GM12878 (cell line): ENCODE measurements at regions not wholly inside any gene's neighbourhood (a gene's known extent, or its start where the extent isn't known, plus 50 kb on each side); places are given as distances from the start of the nearest gene placed in this dataset.

Experiments
- ATAC-seq: fragments of 200-7000 bp; cut with Tn5 transposase; 3 replicates; pipeline ENCODE4 v1.9.1; 2020; ENCODE audit warnings: mild to moderate bottlenecking, moderate library complexity
- BruUV-seq: library from RNA; stranded (reverse); fragments of 400-500 nt; replicated peaks from 2 replicates; lab custom pipeline; 2021; lab: Mats Ljungman, UMichigan
- CTCF ChIA-PET: fragments of 300-600 bp; sonication (Branson Sonifier 250); formaldehyde crosslinking; extraction: SDS; loops from one replicate; lab custom pipeline; 2021; ENCODE audit warnings: inconsistent platforms; lab: Yijun Ruan, JAX
- POLR2A ChIA-PET: fragments of 350-600 bp; formaldehyde crosslinking; extraction: SDS; loops from one replicate; lab custom pipeline; 2021; ENCODE audit warnings: inconsistent platforms; lab: Charles Lee
- RAD21 ChIA-PET: fragments of 300-600 bp; sonication (Branson Sonifier 250); formaldehyde crosslinking; loops from one replicate; lab custom pipeline; 2023; ENCODE audit warnings: antibody characterized with exemption; ENCODE audit not compliant: unreplicated experiment; lab: Charles Lee
- SMC1A ChIA-PET: fragments of 300-600 bp; sonication (Branson Sonifier 250); formaldehyde crosslinking; loops from one replicate; lab custom pipeline; 2023; ENCODE audit not compliant: unreplicated experiment, uncharacterized antibody; lab: Charles Lee
- DNase-seq: peaks from one replicate; pipeline ENCODE4 v3.0.0-alpha.2; 2011; ENCODE audit warnings: low read depth, low spot score
- FAIRE-seq: peaks from 3 replicates; lab custom pipeline; 2011; peaks lifted over from hg19 to GRCh38; lab: Jason Lieb, UNC
- H2AFZ ChIP-seq: 2 replicates; pipeline ENCODE4 v1.6.0; 2011; ENCODE audit warnings: low read depth, low read length, control low read depth; ENCODE audit not compliant: control insufficient read depth
- H3K27ac ChIP-seq: 2 replicates; pipeline ENCODE4 v1.5.1; 2011; ENCODE audit warnings: control low read depth; ENCODE audit not compliant: control insufficient read depth, insufficient read depth
- H3K27me3 ChIP-seq, 2 experiments: replicated peaks in 1 of 2; 2 replicates each; pipeline versions ENCODE4 v1.6.0 to v1.6.1; 2011; ENCODE audit warnings: low read length in 1 of 2; ENCODE audit not compliant: control insufficient read depth in 2 of 2, insufficient read depth in 2 of 2
- H3K36me3 ChIP-seq, 2 experiments: 2 replicates each; pipeline ENCODE4 v1.5.1; 2011; ENCODE audit warnings: low read length in 1 of 2; ENCODE audit not compliant: control insufficient read depth in 2 of 2, insufficient read depth in 2 of 2
- H3K4me1 ChIP-seq: 2 replicates; pipeline ENCODE4 v1.6.1; 2011; ENCODE audit warnings: mild to moderate bottlenecking, low read length, moderate library complexity, mixed read lengths; ENCODE audit not compliant: control insufficient read depth, insufficient read depth
- H3K4me2 ChIP-seq: 2 replicates; pipeline ENCODE4 v1.6.0; 2011; ENCODE audit warnings: control low read depth; ENCODE audit not compliant: control insufficient read depth, insufficient read depth
- H3K4me3 ChIP-seq: fragments of 200-600 bp; sonication (generic); 2 replicates; pipeline ENCODE4 v1.5.1; 2016
- H3K79me2 ChIP-seq: 2 replicates; pipeline ENCODE4 v1.6.0; 2011; ENCODE audit warnings: low read length; ENCODE audit not compliant: control insufficient read depth, insufficient read depth
- H3K9ac ChIP-seq: 2 replicates; pipeline ENCODE4 v1.8.0; 2011; ENCODE audit warnings: low read length, control low read depth, mixed read lengths; ENCODE audit not compliant: control insufficient read depth, insufficient read depth
- H3K9me3 ChIP-seq: replicated peaks from 3 replicates; pipeline ENCODE4 v1.5.1; 2011; ENCODE audit warnings: mild to moderate bottlenecking, low read length; ENCODE audit not compliant: control insufficient read depth, insufficient read depth
- H4K20me1 ChIP-seq: 2 replicates; pipeline ENCODE4 v1.6.0; 2011; ENCODE audit not compliant: control insufficient read depth, insufficient read depth
- CREM ChIP-seq: IDR thresholded peaks from 2 replicates; pipeline ENCODE4 v1.6.1; 2014; ENCODE audit warnings: antibody characterized with exemption, low read depth
- HCFC1 ChIP-seq: fragments of 150-350 bp; IDR thresholded peaks from 2 replicates; pipeline ENCODE4 v1.6.1; 2014; ENCODE audit warnings: low read length
- JUNB ChIP-seq: IDR thresholded peaks from 2 replicates; pipeline ENCODE4 v1.6.1; 2016; ENCODE audit warnings: antibody characterized with exemption, mild to moderate bottlenecking
- POU2F2 ChIP-seq: IDR thresholded peaks from 3 replicates; pipeline ENCODE4 v1.6.1; 2011; ENCODE audit warnings: low read depth, mild to moderate bottlenecking, low read length, borderline replicate concordance
- ZNF217 ChIP-seq: fragments of 450-650 bp; IDR thresholded peaks from 2 replicates; pipeline ENCODE4 v1.6.1; 2017; ENCODE audit warnings: antibody characterized with exemption, mild to moderate bottlenecking
- ZNF24 ChIP-seq: fragments of 450-650 bp; IDR thresholded peaks from 2 replicates; pipeline ENCODE4 v1.6.1; 2017; ENCODE audit warnings: antibody characterized with exemption, mild to moderate bottlenecking
- ZNF384 ChIP-seq: IDR thresholded peaks from 2 replicates; pipeline ENCODE4 v1.6.1; 2012; ENCODE audit warnings: low read depth, mild to moderate bottlenecking, low read length, improper control_type of control experiment, borderline replicate concordance
- WGBS: methylation state at CpG from one replicate; pipeline ENCODE4 v1.1.6; 2016; ENCODE audit warnings: low lambda C conversion rate; ENCODE audit not compliant: insufficient replicate concordance, insufficient coverage; ENCODE audit errors: missing lambda C conversion rate; 5-methylcytosine and 5-hydroxymethylcytosine counted together
- in situ Hi-C: fragments of 300-500 bp; cut with MboI; formaldehyde crosslinking; loops from 9 replicates; pipeline ENCODE4 v1.14.3; 2018; ENCODE audit warnings: mixed read lengths
- intact Hi-C: fragments of 100-400 bp; cut with micrococcal nuclease; formaldehyde crosslinking; loops from one replicate; pipeline ENCODE4 v1.14.2; 2022; ENCODE audit not compliant: unreplicated experiment
- TF ChIP-seq, protein P1 (sequence below): fragments of 450-650 bp; IDR thresholded peaks from 2 replicates; pipeline ENCODE4 v1.6.1; 2017; ENCODE audit warnings: low read depth, mild to moderate bottlenecking, moderate library complexity
- TF ChIP-seq, protein P2 (sequence below): fragments of 450-650 bp; IDR thresholded peaks from 2 replicates; pipeline ENCODE4 v1.6.1; 2017; ENCODE audit warnings: antibody characterized with exemption, mild to moderate bottlenecking, moderate library complexity
- TF ChIP-seq, protein P3 (sequence below): fragments of 450-650 bp; IDR thresholded peaks from 2 replicates; pipeline ENCODE4 v1.6.1; 2017; ENCODE audit warnings: mild to moderate bottlenecking, moderate library complexity

DNA sequence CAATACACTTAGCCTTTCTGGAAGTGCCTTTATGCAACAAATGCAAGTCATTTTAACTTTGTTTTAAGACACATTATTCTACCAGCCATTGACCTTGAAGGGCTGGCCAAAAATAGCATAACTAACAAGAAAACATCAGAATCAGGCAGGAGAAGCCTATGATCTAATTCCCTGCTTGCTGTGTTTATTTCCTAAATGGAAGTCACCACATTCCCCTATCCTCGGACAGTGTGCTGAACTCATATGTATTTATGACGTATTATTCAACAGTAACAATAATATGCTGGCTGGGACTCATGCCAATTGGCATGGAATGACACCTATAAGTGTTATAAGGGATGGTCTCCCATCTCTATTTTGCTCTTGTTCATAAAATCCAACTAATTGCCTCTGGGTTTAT lies 140.7 kb downstream of the MAP3K7 start (continued):
- TF ChIP-seq, protein P1, sequence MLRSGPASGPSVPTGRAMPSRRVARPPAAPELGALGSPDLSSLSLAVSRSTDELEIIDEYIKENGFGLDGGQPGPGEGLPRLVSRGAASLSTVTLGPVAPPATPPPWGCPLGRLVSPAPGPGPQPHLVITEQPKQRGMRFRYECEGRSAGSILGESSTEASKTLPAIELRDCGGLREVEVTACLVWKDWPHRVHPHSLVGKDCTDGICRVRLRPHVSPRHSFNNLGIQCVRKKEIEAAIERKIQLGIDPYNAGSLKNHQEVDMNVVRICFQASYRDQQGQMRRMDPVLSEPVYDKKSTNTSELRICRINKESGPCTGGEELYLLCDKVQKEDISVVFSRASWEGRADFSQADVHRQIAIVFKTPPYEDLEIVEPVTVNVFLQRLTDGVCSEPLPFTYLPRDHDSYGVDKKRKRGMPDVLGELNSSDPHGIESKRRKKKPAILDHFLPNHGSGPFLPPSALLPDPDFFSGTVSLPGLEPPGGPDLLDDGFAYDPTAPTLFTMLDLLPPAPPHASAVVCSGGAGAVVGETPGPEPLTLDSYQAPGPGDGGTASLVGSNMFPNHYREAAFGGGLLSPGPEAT, result no peak

DNA sequence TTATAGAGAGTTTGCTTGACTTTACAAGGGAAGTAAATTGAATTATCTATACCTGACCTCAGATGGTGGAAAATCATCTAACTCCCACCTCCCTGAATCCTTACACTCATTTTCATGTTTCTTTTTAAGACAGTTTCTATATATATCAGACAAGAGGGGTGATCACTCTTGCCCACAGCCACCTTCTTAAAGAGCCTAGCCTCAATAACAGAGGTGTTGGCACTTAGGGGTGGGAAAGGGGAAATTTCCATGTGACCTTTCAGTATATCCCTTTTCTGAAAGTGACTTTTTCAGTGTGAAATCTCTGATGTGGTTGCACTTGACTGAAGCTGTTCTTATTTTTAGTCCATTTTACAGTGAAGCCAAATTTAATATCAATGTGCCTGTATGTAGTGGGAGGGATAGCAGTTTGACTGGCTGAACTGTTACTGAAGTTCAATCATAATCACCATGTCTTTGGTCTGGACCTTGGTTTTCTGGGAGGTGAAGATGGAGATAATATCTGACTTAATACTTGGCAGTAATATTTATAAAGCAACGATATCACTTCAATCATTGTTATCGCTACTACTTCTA lies 141.3 kb downstream of the MAP3K7 start:
- H3K4me2 ChIP-seq, result no peak overlapping the region
- H3K36me3 ChIP-seq, result no peaks in the 10 kb centered on the region
- H3K9ac ChIP-seq, result no peak overlapping the region
- in situ Hi-C loops (no loop called here), intact Hi-C loops (no loop called here)
- H3K4me3 ChIP-seq, result no peak overlapping the region
- DNase-seq (no peak), ATAC-seq (no peak), FAIRE-seq (no peak)
- WGBS, result 89% methylated on average over 2 of the region's 2 CpGs
- H3K27ac ChIP-seq, result no peak overlapping the region
- no peaks in the 10 kb centered on the region for H3K9me3 ChIP-seq
- RAD21 ChIA-PET, result no interaction called here
- H2AFZ ChIP-seq, result no peak overlapping the region
- H3K79me2 ChIP-seq, result no peaks in the 10 kb centered on the region
- CTCF ChIA-PET, result no interaction called here
- no peaks in the 10 kb centered on the region for H3K4me1 ChIP-seq
- H4K20me1 ChIP-seq, result no peaks in the 10 kb centered on the region
- H3K27me3 ChIP-seq, result peaks cover 0 to 4% of the 10 kb centered on the region in 2 experiments; a peak in 3 of 4 replicates
- SMC1A ChIA-PET, result no interaction called here
- BruUV-seq, result no TSS peak
- POLR2A ChIA-PET, result no interaction called here
- TF ChIP-seq HCFC1, result no peak
- TF ChIP-seq, protein P2, sequence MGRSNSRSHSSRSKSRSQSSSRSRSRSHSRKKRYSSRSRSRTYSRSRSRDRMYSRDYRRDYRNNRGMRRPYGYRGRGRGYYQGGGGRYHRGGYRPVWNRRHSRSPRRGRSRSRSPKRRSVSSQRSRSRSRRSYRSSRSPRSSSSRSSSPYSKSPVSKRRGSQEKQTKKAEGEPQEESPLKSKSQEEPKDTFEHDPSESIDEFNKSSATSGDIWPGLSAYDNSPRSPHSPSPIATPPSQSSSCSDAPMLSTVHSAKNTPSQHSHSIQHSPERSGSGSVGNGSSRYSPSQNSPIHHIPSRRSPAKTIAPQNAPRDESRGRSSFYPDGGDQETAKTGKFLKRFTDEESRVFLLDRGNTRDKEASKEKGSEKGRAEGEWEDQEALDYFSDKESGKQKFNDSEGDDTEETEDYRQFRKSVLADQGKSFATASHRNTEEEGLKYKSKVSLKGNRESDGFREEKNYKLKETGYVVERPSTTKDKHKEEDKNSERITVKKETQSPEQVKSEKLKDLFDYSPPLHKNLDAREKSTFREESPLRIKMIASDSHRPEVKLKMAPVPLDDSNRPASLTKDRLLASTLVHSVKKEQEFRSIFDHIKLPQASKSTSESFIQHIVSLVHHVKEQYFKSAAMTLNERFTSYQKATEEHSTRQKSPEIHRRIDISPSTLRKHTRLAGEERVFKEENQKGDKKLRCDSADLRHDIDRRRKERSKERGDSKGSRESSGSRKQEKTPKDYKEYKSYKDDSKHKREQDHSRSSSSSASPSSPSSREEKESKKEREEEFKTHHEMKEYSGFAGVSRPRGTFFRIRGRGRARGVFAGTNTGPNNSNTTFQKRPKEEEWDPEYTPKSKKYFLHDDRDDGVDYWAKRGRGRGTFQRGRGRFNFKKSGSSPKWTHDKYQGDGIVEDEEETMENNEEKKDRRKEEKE, result no peak
- no peak for TF ChIP-seq POU2F2
- no peak for TF ChIP-seq JUNB
- no peak for TF ChIP-seq ZNF384
- TF ChIP-seq, protein P3, sequence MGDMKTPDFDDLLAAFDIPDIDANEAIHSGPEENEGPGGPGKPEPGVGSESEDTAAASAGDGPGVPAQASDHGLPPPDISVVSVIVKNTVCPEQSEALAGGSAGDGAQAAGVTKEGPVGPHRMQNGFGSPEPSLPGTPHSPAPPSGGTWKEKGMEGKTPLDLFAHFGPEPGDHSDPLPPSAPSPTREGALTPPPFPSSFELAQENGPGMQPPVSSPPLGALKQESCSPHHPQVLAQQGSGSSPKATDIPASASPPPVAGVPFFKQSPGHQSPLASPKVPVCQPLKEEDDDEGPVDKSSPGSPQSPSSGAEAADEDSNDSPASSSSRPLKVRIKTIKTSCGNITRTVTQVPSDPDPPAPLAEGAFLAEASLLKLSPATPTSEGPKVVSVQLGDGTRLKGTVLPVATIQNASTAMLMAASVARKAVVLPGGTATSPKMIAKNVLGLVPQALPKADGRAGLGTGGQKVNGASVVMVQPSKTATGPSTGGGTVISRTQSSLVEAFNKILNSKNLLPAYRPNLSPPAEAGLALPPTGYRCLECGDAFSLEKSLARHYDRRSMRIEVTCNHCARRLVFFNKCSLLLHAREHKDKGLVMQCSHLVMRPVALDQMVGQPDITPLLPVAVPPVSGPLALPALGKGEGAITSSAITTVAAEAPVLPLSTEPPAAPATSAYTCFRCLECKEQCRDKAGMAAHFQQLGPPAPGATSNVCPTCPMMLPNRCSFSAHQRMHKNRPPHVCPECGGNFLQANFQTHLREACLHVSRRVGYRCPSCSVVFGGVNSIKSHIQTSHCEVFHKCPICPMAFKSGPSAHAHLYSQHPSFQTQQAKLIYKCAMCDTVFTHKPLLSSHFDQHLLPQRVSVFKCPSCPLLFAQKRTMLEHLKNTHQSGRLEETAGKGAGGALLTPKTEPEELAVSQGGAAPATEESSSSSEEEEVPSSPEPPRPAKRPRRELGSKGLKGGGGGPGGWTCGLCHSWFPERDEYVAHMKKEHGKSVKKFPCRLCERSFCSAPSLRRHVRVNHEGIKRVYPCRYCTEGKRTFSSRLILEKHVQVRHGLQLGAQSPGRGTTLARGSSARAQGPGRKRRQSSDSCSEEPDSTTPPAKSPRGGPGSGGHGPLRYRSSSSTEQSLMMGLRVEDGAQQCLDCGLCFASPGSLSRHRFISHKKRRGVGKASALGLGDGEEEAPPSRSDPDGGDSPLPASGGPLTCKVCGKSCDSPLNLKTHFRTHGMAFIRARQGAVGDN, result no peak
- TF ChIP-seq CREM, result no peak
- no peak for TF ChIP-seq ZNF24
- no peak for TF ChIP-seq ZNF217
